ENCODE measurements at regions not wholly inside any gene's neighbourhood (a gene's known extent, or its start where the extent isn't known, plus 50 kb on each side); places are given as distances from the start of the nearest gene placed in this dataset.

DNA sequence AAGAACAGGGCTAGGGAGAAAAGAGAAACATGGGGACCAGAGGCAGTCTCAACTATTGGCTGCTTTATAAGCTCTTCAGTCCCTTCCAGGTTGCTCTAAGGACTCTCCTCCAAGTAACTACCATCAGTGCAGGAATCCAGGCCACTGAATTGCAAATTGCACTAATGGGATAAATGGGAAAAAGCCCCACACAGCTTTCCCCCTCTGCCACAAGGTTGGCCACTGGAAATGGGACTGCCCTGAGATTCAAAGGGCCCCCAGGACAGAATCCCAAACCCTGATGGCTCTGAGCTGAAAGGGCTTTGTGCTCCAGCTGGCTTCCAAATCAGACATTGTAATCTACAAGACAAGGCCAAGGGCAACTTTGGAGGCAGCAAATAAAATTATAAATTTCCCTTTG lies 633.2 kb downstream of the ACTR3B start:
- no peaks in the 10 kb centered on the region for H3K9me3 ChIP-seq (ENCODE audit: low read length)

DNA sequence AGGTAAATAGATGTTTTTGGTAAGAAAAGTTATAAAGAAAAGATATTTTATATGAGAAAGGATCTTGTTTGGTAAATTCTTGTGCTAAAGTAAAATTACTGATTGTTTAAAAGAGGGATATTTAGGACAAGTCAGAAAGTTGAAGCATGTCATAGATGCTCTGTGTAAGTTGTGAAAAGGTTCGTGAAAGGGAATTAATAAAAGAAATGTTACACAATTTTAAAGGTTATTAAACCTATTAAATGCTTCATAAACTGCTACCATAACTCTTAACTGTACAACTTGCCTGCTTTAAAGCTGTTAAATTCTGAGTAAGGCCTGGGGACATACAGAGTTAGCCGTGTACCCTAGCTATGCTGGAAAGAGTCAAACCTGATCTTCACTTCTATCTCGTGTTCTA lies 634.1 kb downstream of the ACTR3B start:
- no peaks in the 10 kb centered on the region for H3K9me3 ChIP-seq (ENCODE audit: low read length)
- TF ChIP-seq, protein P1, sequence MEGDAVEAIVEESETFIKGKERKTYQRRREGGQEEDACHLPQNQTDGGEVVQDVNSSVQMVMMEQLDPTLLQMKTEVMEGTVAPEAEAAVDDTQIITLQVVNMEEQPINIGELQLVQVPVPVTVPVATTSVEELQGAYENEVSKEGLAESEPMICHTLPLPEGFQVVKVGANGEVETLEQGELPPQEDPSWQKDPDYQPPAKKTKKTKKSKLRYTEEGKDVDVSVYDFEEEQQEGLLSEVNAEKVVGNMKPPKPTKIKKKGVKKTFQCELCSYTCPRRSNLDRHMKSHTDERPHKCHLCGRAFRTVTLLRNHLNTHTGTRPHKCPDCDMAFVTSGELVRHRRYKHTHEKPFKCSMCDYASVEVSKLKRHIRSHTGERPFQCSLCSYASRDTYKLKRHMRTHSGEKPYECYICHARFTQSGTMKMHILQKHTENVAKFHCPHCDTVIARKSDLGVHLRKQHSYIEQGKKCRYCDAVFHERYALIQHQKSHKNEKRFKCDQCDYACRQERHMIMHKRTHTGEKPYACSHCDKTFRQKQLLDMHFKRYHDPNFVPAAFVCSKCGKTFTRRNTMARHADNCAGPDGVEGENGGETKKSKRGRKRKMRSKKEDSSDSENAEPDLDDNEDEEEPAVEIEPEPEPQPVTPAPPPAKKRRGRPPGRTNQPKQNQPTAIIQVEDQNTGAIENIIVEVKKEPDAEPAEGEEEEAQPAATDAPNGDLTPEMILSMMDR (IDR thresholded peaks at IDR 0.05; ENCODE audit: poor library complexity, severe bottlenecking) = no peak
- no peak for TF ChIP-seq MXI1 (conservative IDR thresholded peaks at IDR 0.05; ENCODE audit: poor library complexity, severe bottlenecking)
- TF ChIP-seq TAF1 (IDR thresholded peaks at IDR 0.05; ENCODE audit: low read depth) = no peak
- TF ChIP-seq EP300 (conservative IDR thresholded peaks at IDR 0.05; ENCODE audit: poor library complexity, severe bottlenecking) = no peak
- TF ChIP-seq REST (IDR thresholded peaks at IDR 0.05; ENCODE audit: borderline replicate concordance) = no peak
- no peak for TF ChIP-seq RAD21 (conservative IDR thresholded peaks at IDR 0.05)
- no peak for TF ChIP-seq SMC3 (conservative IDR thresholded peaks at IDR 0.05; ENCODE audit: poor library complexity)
- TF ChIP-seq EZH2 (IDR thresholded peaks at IDR 0.05; ENCODE audit: borderline replicate concordance, insufficient read depth, low read length, poor library complexity, severe bottlenecking) = no peak
- no peak for TF ChIP-seq POLR2AphosphoS5 (IDR thresholded peaks at IDR 0.05)
- no peak overlapping the region for H3K4me3 ChIP-seq (ENCODE audit: low read length)

More for the DNA sequence above, 633.2 kb downstream of the ACTR3B start:
- no peaks in the 10 kb centered on the region for H3K9me2 ChIP-seq (ENCODE audit: insufficient read depth, low read length)
- H3K27me3 ChIP-seq (ENCODE audit: insufficient read depth, low read depth, low read length) = no peaks in the 10 kb centered on the region
- TF ChIP-seq POLR2AphosphoS5 (IDR thresholded peaks at IDR 0.05) (no peak), RAD21 (conservative IDR thresholded peaks at IDR 0.05) (no peak), SMC3 (conservative IDR thresholded peaks at IDR 0.05; ENCODE audit: poor library complexity) (no peak), EZH2 (IDR thresholded peaks at IDR 0.05; ENCODE audit: borderline replicate concordance, insufficient read depth, low read length, poor library complexity, severe bottlenecking) (no peak), TAF1 (IDR thresholded peaks at IDR 0.05; ENCODE audit: low read depth) (no peak), MXI1 (conservative IDR thresholded peaks at IDR 0.05; ENCODE audit: poor library complexity, severe bottlenecking) (no peak), EP300 (conservative IDR thresholded peaks at IDR 0.05; ENCODE audit: poor library complexity, severe bottlenecking) (no peak), REST (IDR thresholded peaks at IDR 0.05; ENCODE audit: borderline replicate concordance) (no peak)
- TF ChIP-seq, protein P1 (IDR thresholded peaks at IDR 0.05; ENCODE audit: poor library complexity, severe bottlenecking) = no peak
- H3F3A ChIP-seq (ENCODE audit: insufficient read depth, low read length, poor library complexity, severe bottlenecking) = no peaks in the 10 kb centered on the region
- no peak overlapping the region for H3K4me2 ChIP-seq (ENCODE audit: low read length)
- H3K27ac ChIP-seq (ENCODE audit: low read length) = no peak overlapping the region
- H2AFZ ChIP-seq (ENCODE audit: low read depth, low read length) = no peak overlapping the region
- H3K36me3 ChIP-seq (ENCODE audit: insufficient read depth, low read length) = no peaks in the 10 kb centered on the region
- H3K4me3 ChIP-seq (ENCODE audit: low read length) = no peak overlapping the region
- H3K9ac ChIP-seq (ENCODE audit: low read length) = no peak overlapping the region
- H3K79me2 ChIP-seq (replicated peaks; ENCODE audit: insufficient read depth, low read length) = no peaks in the 10 kb centered on the region
- H4K20me1 ChIP-seq (ENCODE audit: insufficient read depth) = no peaks in the 10 kb centered on the region

More for the DNA sequence above, 634.1 kb downstream of the ACTR3B start:
- no peaks in the 10 kb centered on the region for H3K36me3 ChIP-seq (ENCODE audit: insufficient read depth, low read length)
- no peaks in the 10 kb centered on the region for H3K27me3 ChIP-seq (ENCODE audit: insufficient read depth, low read depth, low read length)
- no peak overlapping the region for H3K27ac ChIP-seq (ENCODE audit: low read length)
- H3K9me2 ChIP-seq (ENCODE audit: insufficient read depth, low read length) = no peaks in the 10 kb centered on the region
- H2AFZ ChIP-seq (ENCODE audit: low read depth, low read length) = no peak overlapping the region
- no peaks in the 10 kb centered on the region for H3K79me2 ChIP-seq (replicated peaks; ENCODE audit: insufficient read depth, low read length)
- no peaks in the 10 kb centered on the region for H4K20me1 ChIP-seq (ENCODE audit: insufficient read depth)
- no peak overlapping the region for H3K9ac ChIP-seq (ENCODE audit: low read length)
- H3K4me2 ChIP-seq (ENCODE audit: low read length) = no peak overlapping the region
- H3F3A ChIP-seq (ENCODE audit: insufficient read depth, low read length, poor library complexity, severe bottlenecking) = no peaks in the 10 kb centered on the region
